ENCODE measurements at regions not wholly inside any gene's neighbourhood (a gene's known extent, or its start where the extent isn't known, plus 50 kb on each side); places are given as distances from the start of the nearest gene placed in this dataset.
A peak's percentile ranks its signal among the peaks of the same experiment; 100 is the strongest.
"Not testable (repeated sequence)": the region's sequence is repeated elsewhere in the genome, so short reads cannot be mapped to it uniquely, and the experiment has no call there.

DNA sequence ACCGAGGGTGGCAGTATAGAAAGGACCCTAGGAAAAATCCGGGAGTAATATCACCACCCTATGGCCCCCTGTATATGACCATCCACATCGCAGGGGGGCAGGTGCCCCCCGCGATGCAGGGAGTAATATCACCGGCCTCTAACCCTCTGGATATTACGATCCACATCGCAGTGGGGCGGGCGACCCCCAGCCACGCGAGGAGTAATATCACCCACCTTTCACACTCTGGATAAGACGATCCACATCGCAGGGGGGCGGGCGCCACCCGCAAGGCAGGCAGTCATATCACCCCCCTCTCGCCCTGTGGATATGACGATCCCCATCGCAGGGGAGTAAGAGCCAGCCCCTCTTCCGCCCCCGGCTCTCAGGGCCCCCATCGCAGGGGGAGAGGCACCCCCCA, 76.7 kb upstream of the RUBCNL start:
- Histone ChIP-seq H3K27me3 (no peaks in the 10 kb centered on the region), H3K36me3 (no peaks in the 10 kb centered on the region), H3K4me3 (no peak overlapping the region), H3K27ac (no peak overlapping the region), H3K9me3 (no peaks in the 10 kb centered on the region), H3K4me1 (no peaks in the 10 kb centered on the region)
- no peak for DNase-seq
- TF ChIP-seq POLR2A (IDR thresholded peaks at IDR 0.05) (no peak), EP300 (IDR thresholded peaks at IDR 0.05) (no peak), POLR2AphosphoS5 (IDR thresholded peaks at IDR 0.05) (no peak)
- TF ChIP-seq, protein P1, sequence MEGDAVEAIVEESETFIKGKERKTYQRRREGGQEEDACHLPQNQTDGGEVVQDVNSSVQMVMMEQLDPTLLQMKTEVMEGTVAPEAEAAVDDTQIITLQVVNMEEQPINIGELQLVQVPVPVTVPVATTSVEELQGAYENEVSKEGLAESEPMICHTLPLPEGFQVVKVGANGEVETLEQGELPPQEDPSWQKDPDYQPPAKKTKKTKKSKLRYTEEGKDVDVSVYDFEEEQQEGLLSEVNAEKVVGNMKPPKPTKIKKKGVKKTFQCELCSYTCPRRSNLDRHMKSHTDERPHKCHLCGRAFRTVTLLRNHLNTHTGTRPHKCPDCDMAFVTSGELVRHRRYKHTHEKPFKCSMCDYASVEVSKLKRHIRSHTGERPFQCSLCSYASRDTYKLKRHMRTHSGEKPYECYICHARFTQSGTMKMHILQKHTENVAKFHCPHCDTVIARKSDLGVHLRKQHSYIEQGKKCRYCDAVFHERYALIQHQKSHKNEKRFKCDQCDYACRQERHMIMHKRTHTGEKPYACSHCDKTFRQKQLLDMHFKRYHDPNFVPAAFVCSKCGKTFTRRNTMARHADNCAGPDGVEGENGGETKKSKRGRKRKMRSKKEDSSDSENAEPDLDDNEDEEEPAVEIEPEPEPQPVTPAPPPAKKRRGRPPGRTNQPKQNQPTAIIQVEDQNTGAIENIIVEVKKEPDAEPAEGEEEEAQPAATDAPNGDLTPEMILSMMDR (IDR thresholded peaks at IDR 0.05), result no peak
- 89 to 96% (median 93%) methylated on average over 20 to 23 of the region's 23 CpGs for WGBS, 5 donors
- intact Hi-C loops (cut with DNase I; ENCODE audit: low total_unique reads), result no loop called here

DNA sequence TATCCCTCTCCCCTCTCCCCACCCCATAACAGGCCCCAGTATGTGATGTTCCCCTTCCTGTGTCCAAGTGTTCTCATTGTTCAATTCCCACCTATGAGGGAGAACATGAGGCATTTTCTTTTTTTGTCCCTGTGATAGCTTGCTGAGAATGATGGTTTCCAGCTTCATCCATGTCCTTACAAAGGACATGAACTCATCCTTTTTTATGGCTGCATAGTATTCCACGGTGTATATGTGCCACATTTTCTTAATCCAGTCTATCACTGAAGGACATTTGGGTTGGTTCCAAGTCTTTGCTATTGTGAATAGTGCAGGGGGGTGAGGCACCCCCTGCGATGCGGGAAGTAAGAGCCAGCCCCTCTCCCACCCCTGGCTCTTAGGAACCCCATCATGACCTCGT, 73.2 kb upstream of the RUBCNL start:
- H3K4me1 ChIP-seq; H3K4me3 ChIP-seq; DNase-seq; H3K27ac ChIP-seq; H3K27me3 ChIP-seq; H3K36me3 ChIP-seq; H3K9me3 ChIP-seq; intact Hi-C loops (cut with DNase I; ENCODE audit: low total_unique reads): not testable (repeated sequence)
- 87 to 99% (median 93%) methylated on average over 4 of the region's 4 CpGs for WGBS, 5 donors

DNA sequence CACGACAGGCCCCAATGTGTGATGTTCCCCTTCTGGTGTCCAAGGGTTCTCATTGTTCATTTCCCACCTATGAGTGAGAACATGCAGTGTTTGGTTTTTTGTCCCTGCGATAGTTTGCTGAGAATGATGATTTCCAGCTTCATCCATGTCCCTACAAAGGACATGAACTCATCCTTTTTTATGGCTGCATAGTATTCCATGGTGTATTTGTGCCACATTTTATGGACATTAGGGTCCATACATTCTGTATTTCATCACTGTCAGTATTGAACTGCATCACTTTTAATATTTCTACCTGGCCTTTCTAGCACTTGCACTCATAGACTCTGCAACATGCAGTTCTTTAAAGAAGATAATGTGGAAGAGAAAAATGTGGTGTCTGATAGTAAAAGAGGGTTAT, 70.2 kb upstream of the RUBCNL start:
- H3K4me3 ChIP-seq; H3K36me3 ChIP-seq; H3K27ac ChIP-seq; H3K27me3 ChIP-seq; H3K9me3 ChIP-seq; intact Hi-C loops (cut with DNase I; ENCODE audit: low total_unique reads); DNase-seq; H3K4me1 ChIP-seq: not testable (repeated sequence)
- WGBS, 5 donors, result 79 to 93% (median 87%) methylated on average over 1 to 2 of the region's 2 CpGs

DNA sequence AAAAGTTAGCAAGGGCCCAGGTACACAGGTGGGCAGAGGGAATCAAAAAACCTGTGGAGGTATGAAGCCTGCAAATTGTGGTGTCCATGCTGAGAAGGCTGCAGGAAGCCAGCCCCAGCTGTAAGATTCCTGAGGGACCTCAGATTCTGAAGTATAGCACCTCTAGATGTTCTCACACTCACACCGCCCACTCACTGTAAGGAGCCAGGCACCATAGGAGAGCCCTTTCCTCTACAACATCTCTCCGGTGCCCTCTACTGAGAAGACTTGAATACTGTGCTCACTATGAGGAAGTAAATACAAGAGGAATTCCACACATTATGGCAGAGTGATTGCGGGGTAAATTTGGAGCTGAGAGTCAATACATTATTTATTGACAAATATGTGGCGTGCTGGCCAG, 68.9 kb upstream of the RUBCNL start:
- WGBS, 5 donors, result 37 to 61% (median 48%) methylated on average over 2 to 4 of the region's 4 CpGs
- intact Hi-C loops (cut with DNase I; ENCODE audit: low total_unique reads); DNase-seq: not testable (repeated sequence)

DNA sequence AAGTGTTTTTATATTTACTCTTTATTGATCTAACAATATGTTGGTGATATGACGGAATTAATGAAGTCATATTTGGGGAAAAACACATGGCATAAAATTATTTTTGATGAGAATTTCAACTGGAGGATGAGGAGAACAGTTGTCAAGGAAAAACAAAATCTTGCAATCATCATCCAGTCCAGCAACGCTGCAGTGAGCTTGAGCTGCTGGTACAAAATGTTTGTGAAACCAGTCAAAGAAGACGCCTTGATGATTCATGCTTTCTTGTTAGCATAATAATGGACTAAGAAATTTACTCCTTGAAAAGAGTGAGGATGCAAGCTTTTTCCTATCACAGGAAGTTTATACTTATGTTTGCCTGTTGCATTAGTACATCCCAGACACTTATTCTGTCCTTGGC, 64.1 kb upstream of the RUBCNL start:
- 51 to 76% (median 70%) methylated on average over 3 of the region's 3 CpGs for WGBS, 5 donors
- H3K9me3 ChIP-seq; intact Hi-C loops (cut with DNase I; ENCODE audit: low total_unique reads); H3K4me3 ChIP-seq; H3K27ac ChIP-seq; H3K36me3 ChIP-seq; H3K27me3 ChIP-seq; DNase-seq; H3K4me1 ChIP-seq: not testable (repeated sequence)

More for the DNA sequence above, 68.9 kb upstream of the RUBCNL start:
- H3K27ac ChIP-seq, H3K27me3 ChIP-seq, H3K4me3 ChIP-seq, H3K36me3 ChIP-seq, H3K4me1 ChIP-seq, H3K9me3 ChIP-seq: not testable (repeated sequence)

DNA sequence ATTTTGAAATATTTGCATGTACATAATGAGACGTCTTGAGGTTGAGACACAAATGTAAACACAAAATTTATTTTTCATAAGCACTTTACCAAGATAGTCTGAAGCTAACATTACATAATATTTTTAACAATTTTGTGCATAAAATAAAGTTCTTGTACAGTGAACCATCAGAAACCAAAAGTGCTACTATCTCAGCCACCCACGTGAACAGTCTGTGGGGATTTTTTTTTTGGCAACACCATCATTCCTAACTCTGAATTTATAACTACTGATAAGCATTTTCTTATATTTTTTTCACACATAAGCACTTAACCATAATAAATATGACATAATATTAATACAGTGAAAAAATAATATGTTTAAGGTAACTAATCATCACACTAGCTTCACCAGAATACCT, 62.9 kb upstream of the RUBCNL start:
- H3K4me3 ChIP-seq; intact Hi-C loops (cut with DNase I; ENCODE audit: low total_unique reads); H3K4me1 ChIP-seq; H3K27ac ChIP-seq; DNase-seq; H3K9me3 ChIP-seq; H3K36me3 ChIP-seq; H3K27me3 ChIP-seq: not testable (repeated sequence)
- WGBS, 5 donors, result 46 to 58% (median 54%) methylated on average over 2 of the region's 2 CpGs

DNA sequence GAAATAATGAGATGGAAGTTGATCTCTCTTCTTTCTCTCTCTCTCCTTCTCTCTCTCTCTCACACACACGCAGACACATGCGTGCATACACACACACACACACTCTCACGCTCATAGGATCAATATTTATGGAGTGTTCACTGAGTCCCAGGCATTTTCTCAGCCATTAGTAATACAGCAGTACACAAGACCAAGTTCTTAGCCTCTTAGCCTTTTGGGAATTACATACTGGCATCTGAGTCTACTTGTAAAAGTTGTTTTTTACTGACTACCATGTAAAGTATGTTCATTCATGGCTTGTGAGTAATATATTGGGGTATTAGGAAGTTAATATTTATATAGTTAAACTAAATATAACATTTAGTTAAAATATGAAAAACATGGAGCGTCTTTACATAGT, 61.1 kb upstream of the RUBCNL start:
- whole genome bisulfite sequencing, 5 donors, result 43 to 65% (median 55%) methylated on average over 3 to 4 of the region's 4 CpGs
- H3K9me3 ChIP-seq; H3K27ac ChIP-seq; H3K36me3 ChIP-seq; intact Hi-C loops (cut with DNase I; ENCODE audit: low total_unique reads); H3K4me3 ChIP-seq; H3K27me3 ChIP-seq; H3K4me1 ChIP-seq; DNase-seq: not testable (repeated sequence)

DNA sequence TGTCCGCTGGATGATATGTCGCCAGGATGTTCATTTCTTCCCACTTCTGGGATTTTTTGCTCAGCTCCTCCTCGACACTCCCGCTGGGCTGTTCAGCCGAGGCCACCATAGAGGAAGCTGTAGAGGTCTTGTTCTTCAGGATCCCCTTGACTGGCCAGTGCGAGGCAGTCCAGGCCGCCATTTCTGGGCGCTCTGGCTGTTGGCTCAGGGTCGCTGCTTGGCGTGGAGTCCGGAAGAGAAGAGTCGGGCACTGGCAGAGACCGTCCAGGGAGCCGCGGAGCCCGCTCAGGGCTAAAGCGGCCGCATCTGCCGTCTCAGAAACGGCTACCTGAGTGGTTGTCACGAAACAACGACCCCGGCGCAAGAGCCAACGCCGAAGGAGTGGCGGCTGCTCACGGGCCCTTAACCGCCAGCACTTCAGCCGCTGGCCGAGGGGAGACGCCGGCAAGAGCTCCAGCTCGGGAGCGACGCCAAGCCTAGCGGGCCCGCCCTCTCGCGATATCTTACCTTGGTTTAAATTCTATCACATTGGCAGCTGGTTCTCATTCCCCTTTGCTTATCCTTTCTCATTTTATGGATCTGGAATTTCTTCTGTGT, 50.9 kb upstream of the RUBCNL start:
- peaks cover 0 to 12% (median 3%) of the 10 kb centered on the region in 4 donors for H3K9me3 ChIP-seq
- intact Hi-C loops (cut with DNase I; ENCODE audit: low total_unique reads); H3K4me3 ChIP-seq; H3K27me3 ChIP-seq; H3K27ac ChIP-seq; H3K4me1 ChIP-seq; H3K36me3 ChIP-seq: not testable (repeated sequence)
- DNase-seq, result peak in 1 of 2 donors; percentile 8
- WGBS, 5 donors, result 60 to 68% (median 64%) methylated on average over 35 to 40 of the region's 40 CpGs

Small RNA genes in the stretch of these regions (small RNA-seq; reads per million reads assigned to genes)
- gene COX17P1, result 0 reads per million in 4 donors
